Motor neuron (in vitro differentiated cells): ENCODE measurements at regions not wholly inside any gene's neighbourhood (a gene's known extent, or its start where the extent isn't known, plus 50 kb on each side); places are given as distances from the start of the nearest gene placed in this dataset.

ENCODE experiments used
- ATAC-seq, 8 experiments: fragments of 200-7000 bp; cut with Tn5 transposase; replicated peaks in 6 of 8; 2 replicates each; pipeline ENCODE4 v1.8.0; 2021; ENCODE audit warnings: mild to moderate bottlenecking in 8 of 8, moderate library complexity in 8 of 8
- H3K27ac ChIP-seq, 2 donors: fragments of 250-450 bp; sonication (Bioruptor Pico); 2 replicates each; pipeline ENCODE4 v1.9.0; 2021; ENCODE audit warnings: antibody characterized with exemption in 2 of 2, mild to moderate bottlenecking in 2 of 2, moderate library complexity in 1 of 2
- H3K4me1 ChIP-seq, 2 donors: fragments of 250-450 bp; sonication (Bioruptor Pico); replicated peaks in 1 of 2; 2 replicates each; pipeline ENCODE4 v1.6.1; 2021; ENCODE audit warnings: antibody characterized with exemption in 2 of 2, mild to moderate bottlenecking in 2 of 2, moderate library complexity in 1 of 2
- H3K4me3 ChIP-seq, 5 donors: fragments of 250-450 bp; sonication (Bioruptor Pico); 2 replicates each; pipeline ENCODE4 v1.9.0; 2021; ENCODE audit warnings: antibody characterized with exemption in 5 of 5, mild to moderate bottlenecking in 5 of 5, moderate library complexity in 4 of 5
- WGBS, 10 experiments: fragments of 450-650 bp; shearing (Covaris generic); methylation state at CpG; one replicate each; pipeline ENCODE4 v1.0.0; 2022; 5-methylcytosine and 5-hydroxymethylcytosine counted together
- in situ Hi-C, 9 experiments: fragments of 400-800 bp; cut with MboI; loops; one replicate each; pipeline ENCODE4 v1.15.0; 2021; ENCODE audit warnings: low sequenced_read_pairs in 9 of 9, low pct_unique_long_range_greater_than_20kb in 2 of 9; ENCODE audit not compliant: unreplicated experiment in 9 of 9

- Histone ChIP-seq H3K27ac (no peak overlapping the region), H3K4me3 (no peak overlapping the region), H3K4me1 (peaks cover 0 to 6% of the 10 kb centered on the region in 2 donors)
- 0 to 100% (median 83%) methylated on average over 1 to 3 of the region's 3 CpGs for WGBS, 10 experiments
- ATAC-seq = no peak
- in situ Hi-C loops = no loop called here
Measured at GRCh38 chr12:87388376-87388775, 640.8 kb downstream of the C12orf50 start.

GRCh38 chr12:87385322-87385721 is 643.9 kb downstream of the C12orf50 start:
- H3K4me3 ChIP-seq = no peak overlapping the region
- ATAC-seq = no peak
- H3K4me1 ChIP-seq = peaks cover 0 to 6% of the 10 kb centered on the region in 2 donors
- H3K27ac ChIP-seq = no peak overlapping the region
- in situ Hi-C loops = no loop called here

- no peak for ATAC-seq
- 0 to 100% (median 75%) methylated on average over 1 to 3 of the region's 3 CpGs for WGBS, 10 experiments
- Histone ChIP-seq H3K4me3 (no peak overlapping the region), H3K27ac (no peak overlapping the region), H3K4me1 (peaks cover 0 to 6% of the 10 kb centered on the region in 2 donors)
- in situ Hi-C loops = no loop called here
Measured at GRCh38 chr12:87384226-87384625, 645.0 kb downstream of the C12orf50 start.

- H3K4me1 ChIP-seq = peaks cover 0 to 6% of the 10 kb centered on the region in 2 donors
- peak in 3 of 8 experiments; percentile 32 to 47 (median 35) for ATAC-seq
- in situ Hi-C loops = no loop called here
- H3K27ac ChIP-seq = no peak overlapping the region
- no peak overlapping the region for H3K4me3 ChIP-seq
Measured at GRCh38 chr12:87383680-87384079, 645.5 kb downstream of the C12orf50 start.

- no peak overlapping the region for H3K4me3 ChIP-seq
- in situ Hi-C loops = no loop called here
- no peak overlapping the region for H3K27ac ChIP-seq
- peaks cover 0 to 6% of the 10 kb centered on the region in 2 donors for H3K4me1 ChIP-seq
- no peak for ATAC-seq
- WGBS, 10 experiments = 5 to 100% (median 78%) methylated on average over 1 to 2 of the region's 2 CpGs; no CpG with 5 or more reads in 1 of the 10 experiments
Measured at GRCh38 chr12:87382959-87383566, 646.1 kb downstream of the C12orf50 start.

GRCh38 chr12:87382436-87382835 is 646.8 kb downstream of the C12orf50 start:
- WGBS, 10 experiments = 12 to 100% (median 67%) methylated on average over 1 to 2 of the region's 2 CpGs; no CpG with 5 or more reads in 2 of the 10 experiments
- in situ Hi-C loops = no loop called here
- ATAC-seq = no peak

GRCh38 chr12:87381742-87382141 is 647.5 kb downstream of the C12orf50 start:
- no peak for ATAC-seq
- 7 to 100% (median 87%) methylated on average over 1 of the region's 1 CpG; no CpG with 5 or more reads in 2 of the 10 experiments for WGBS, 10 experiments
- Histone ChIP-seq H3K27ac (no peak overlapping the region), H3K4me1 (peaks cover 0 to 6% of the 10 kb centered on the region in 2 donors), H3K4me3 (no peak overlapping the region)
- in situ Hi-C loops = no loop called here

More at GRCh38 chr12:87382436-87382835, 646.8 kb downstream of the C12orf50 start:
- H3K4me1 ChIP-seq = peaks cover 0 to 6% of the 10 kb centered on the region in 2 donors
- no peak overlapping the region for H3K4me3 ChIP-seq
- no peak overlapping the region for H3K27ac ChIP-seq

- 0 to 100% (median 80%) methylated on average over 1 to 2 of the region's 2 CpGs for WGBS, 10 experiments
- in situ Hi-C loops = no loop called here
- no peak for ATAC-seq
- H3K4me3 ChIP-seq = no peak overlapping the region
- H3K4me1 ChIP-seq = peaks cover 0 to 2% of the 10 kb centered on the region in 2 donors
- no peak overlapping the region for H3K27ac ChIP-seq
Measured at GRCh38 chr12:87378526-87378925, 650.7 kb downstream of the C12orf50 start.

- H3K27ac ChIP-seq = no peak overlapping the region
- in situ Hi-C loops = no loop called here
- no peaks in the 10 kb centered on the region for H3K4me1 ChIP-seq
- ATAC-seq = no peak
- 0 to 92% (median 42%) methylated on average over 1 to 2 of the region's 2 CpGs; no CpG with 5 or more reads in 2 of the 10 experiments for WGBS, 10 experiments
- H3K4me3 ChIP-seq = no peak overlapping the region
Measured at GRCh38 chr12:87376722-87377121, 652.5 kb downstream of the C12orf50 start.

GRCh38 chr12:87369161-87369560 is 660.0 kb downstream of the C12orf50 start:
- WGBS, 10 experiments = 0 to 80% (median 29%) methylated on average over 1 to 2 of the region's 2 CpGs; no CpG with 5 or more reads in 2 of the 10 experiments

GRCh38 chr12:87368259-87368658 is 660.9 kb downstream of the C12orf50 start:
- no peak overlapping the region for H3K27ac ChIP-seq
- in situ Hi-C loops = loop anchor here in 1 of 9 experiments (25.0 kb wide), 1 partner anchor 469 kb away; no protein-coding TSS in a partner anchor
- H3K4me3 ChIP-seq = no peak overlapping the region
- 0 to 100% (median 38%) methylated on average over 1 of the region's 1 CpG; no CpG with 5 or more reads in 2 of the 10 experiments for WGBS, 10 experiments
- ATAC-seq = no peak
- peaks cover 0 to 2% of the 10 kb centered on the region in 2 donors for H3K4me1 ChIP-seq

More at GRCh38 chr12:87369161-87369560, 660.0 kb downstream of the C12orf50 start:
- Histone ChIP-seq H3K4me1 (peaks cover 0 to 2% of the 10 kb centered on the region in 2 donors), H3K4me3 (no peak overlapping the region), H3K27ac (no peak overlapping the region)
- no peak for ATAC-seq
- in situ Hi-C loops = loop anchor here in 1 of 9 experiments (25.0 kb wide), 1 partner anchor 468 kb away; no protein-coding TSS in a partner anchor

GRCh38 chr12:87365423-87365822 is 663.8 kb downstream of the C12orf50 start:
- no peak overlapping the region for H3K27ac ChIP-seq
- ATAC-seq = no peak
- peaks cover 0 to 2% of the 10 kb centered on the region in 2 donors for H3K4me1 ChIP-seq
- H3K4me3 ChIP-seq = no peak overlapping the region
- WGBS, 10 experiments = 0 to 100% (median 88%) methylated on average over 1 of the region's 1 CpG
- in situ Hi-C loops = loop anchor here in 1 of 9 experiments (25.0 kb wide), 1 partner anchor 472 kb away; no protein-coding TSS in a partner anchor

- in situ Hi-C loops = loop anchor here in 1 of 9 experiments (25.0 kb wide), 1 partner anchor 474 kb away; no protein-coding TSS in a partner anchor
- Histone ChIP-seq H3K27ac (no peak overlapping the region), H3K4me3 (no peak overlapping the region), H3K4me1 (peaks cover 0 to 2% of the 10 kb centered on the region in 2 donors)
- ATAC-seq = no peak
- WGBS, 10 experiments = 10 to 100% (median 90%) methylated on average over 1 to 2 of the region's 8 CpGs; no CpG with 5 or more reads in 2 of the 10 experiments
Measured at GRCh38 chr12:87363497-87364084, 665.6 kb downstream of the C12orf50 start.
